Esophagus muscularis mucosa (tissue), 3 donors: ENCODE measurements at regions not wholly inside any gene's neighbourhood (a gene's known extent, or its start where the extent isn't known, plus 50 kb on each side); places are given as distances from the start of the nearest gene placed in this dataset.

ENCODE experiments used
- POLR2A ChIP-seq: fragments of 450-650 bp; IDR thresholded peaks from one replicate; pipeline ENCODE4 v1.6.1; 2017; ENCODE audit warnings: antibody characterized with exemption, moderate library complexity, mild to moderate bottlenecking, low read depth
- TF ChIP-seq, protein P1 (sequence below), 3 experiments: fragments of 200-600 bp in 2 of 3; fragments of 450-650 bp in 1 of 3; sonication (generic) in 2 of 3; IDR thresholded peaks; one replicate each; pipeline ENCODE4 v1.5.1; 2017 to 2019; ENCODE audit warnings: antibody characterized with exemption in 3 of 3, mild to moderate bottlenecking in 2 of 3, moderate library complexity in 1 of 3

- TF ChIP-seq, protein P1, sequence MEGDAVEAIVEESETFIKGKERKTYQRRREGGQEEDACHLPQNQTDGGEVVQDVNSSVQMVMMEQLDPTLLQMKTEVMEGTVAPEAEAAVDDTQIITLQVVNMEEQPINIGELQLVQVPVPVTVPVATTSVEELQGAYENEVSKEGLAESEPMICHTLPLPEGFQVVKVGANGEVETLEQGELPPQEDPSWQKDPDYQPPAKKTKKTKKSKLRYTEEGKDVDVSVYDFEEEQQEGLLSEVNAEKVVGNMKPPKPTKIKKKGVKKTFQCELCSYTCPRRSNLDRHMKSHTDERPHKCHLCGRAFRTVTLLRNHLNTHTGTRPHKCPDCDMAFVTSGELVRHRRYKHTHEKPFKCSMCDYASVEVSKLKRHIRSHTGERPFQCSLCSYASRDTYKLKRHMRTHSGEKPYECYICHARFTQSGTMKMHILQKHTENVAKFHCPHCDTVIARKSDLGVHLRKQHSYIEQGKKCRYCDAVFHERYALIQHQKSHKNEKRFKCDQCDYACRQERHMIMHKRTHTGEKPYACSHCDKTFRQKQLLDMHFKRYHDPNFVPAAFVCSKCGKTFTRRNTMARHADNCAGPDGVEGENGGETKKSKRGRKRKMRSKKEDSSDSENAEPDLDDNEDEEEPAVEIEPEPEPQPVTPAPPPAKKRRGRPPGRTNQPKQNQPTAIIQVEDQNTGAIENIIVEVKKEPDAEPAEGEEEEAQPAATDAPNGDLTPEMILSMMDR (IDR thresholded peaks at IDR 0.05) = no peak
- TF ChIP-seq POLR2A = no peak
Observed at GRCh38 chr11:15825976-15826650, 530.2 kb downstream of the SOX6 start.
